ENCODE measurements at regions not wholly inside any gene's neighbourhood (a gene's known extent, or its start where the extent isn't known, plus 50 kb on each side); places are given as distances from the start of the nearest gene placed in this dataset.
"Not testable (repeated sequence)": the region's sequence is repeated elsewhere in the genome, so short reads cannot be mapped to it uniquely, and the experiment has no call there.

DNA sequence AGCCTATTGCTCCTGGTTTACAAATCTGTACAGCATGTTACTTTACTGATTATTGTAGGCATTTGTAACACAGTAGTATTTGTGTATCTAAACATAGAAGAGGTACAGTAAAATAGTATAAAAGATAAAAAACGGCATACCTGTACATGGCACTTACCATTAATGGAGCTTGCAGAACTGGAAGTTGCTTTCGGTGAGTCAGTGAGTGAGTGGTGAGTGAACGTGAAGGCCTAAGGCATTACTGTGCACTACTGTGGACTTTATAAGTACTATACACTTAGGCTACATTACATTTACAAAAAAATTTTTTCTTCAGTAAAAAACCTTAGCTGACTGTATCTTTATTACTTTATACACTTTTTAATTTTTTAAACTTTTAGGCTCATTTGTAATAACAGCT, 90.9 kb downstream of the RAP2B start:
- no peaks in the 10 kb centered on the region for H3K9me3 Mint-ChIP-seq
- H3K4me1 Mint-ChIP-seq, result peaks cover 19% of the 10 kb centered on the region
- H3K4me3 Mint-ChIP-seq, result no peak overlapping the region
- H3K27ac Mint-ChIP-seq, result no peak overlapping the region
- no peaks in the 10 kb centered on the region for H3K36me3 Mint-ChIP-seq
- no peaks in the 10 kb centered on the region for H3K27me3 Mint-ChIP-seq
- no peak for ATAC-seq

DNA sequence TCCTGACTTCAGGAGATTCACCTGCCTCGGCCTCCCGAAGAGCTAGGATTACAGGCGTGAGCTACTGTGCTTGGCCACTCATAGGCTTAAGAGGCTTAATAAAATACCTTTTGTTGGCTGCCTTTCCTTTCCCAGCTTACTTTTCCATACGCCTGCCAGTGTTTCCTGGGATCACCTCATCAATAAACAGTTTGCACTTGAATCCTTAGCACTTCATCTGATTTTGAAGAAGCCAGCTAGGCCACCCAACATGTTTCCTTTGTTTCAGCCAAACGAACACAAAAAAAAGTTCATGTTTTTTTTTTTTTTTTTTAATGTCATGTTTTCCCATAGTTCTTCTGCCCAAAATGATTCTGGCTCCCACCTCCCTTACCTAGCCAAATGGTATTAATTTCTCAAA, 92.3 kb downstream of the RAP2B start:
- Mint-ChIP-seq H3K27ac (no peak overlapping the region), H3K4me3 (no peak overlapping the region), H3K4me1 (peaks cover 19% of the 10 kb centered on the region), H3K36me3 (no peaks in the 10 kb centered on the region), H3K9me3 (no peaks in the 10 kb centered on the region), H3K27me3 (no peaks in the 10 kb centered on the region)
- no peak for ATAC-seq

- H3K4me1 Mint-ChIP-seq, result peaks cover 8% of the 10 kb centered on the region
- ATAC-seq, result no peak
- H3K36me3 Mint-ChIP-seq, result no peaks in the 10 kb centered on the region
- no peaks in the 10 kb centered on the region for H3K27me3 Mint-ChIP-seq
- H3K4me3 Mint-ChIP-seq, result no peak overlapping the region
- H3K27ac Mint-ChIP-seq, result no peak overlapping the region
- H3K9me3 Mint-ChIP-seq, result no peaks in the 10 kb centered on the region
Observed at GRCh38 chr3:153257673-153258351, 95.8 kb downstream of the RAP2B start.

GRCh38 chr3:153259956-153260355, 97.9 kb downstream of the RAP2B start:
- Mint-ChIP-seq H3K9me3 (no peaks in the 10 kb centered on the region), H3K4me1 (peaks cover 8% of the 10 kb centered on the region), H3K27ac (no peak overlapping the region), H3K4me3 (no peak overlapping the region), H3K36me3 (no peaks in the 10 kb centered on the region), H3K27me3 (no peaks in the 10 kb centered on the region)
- ATAC-seq, result no peak

DNA sequence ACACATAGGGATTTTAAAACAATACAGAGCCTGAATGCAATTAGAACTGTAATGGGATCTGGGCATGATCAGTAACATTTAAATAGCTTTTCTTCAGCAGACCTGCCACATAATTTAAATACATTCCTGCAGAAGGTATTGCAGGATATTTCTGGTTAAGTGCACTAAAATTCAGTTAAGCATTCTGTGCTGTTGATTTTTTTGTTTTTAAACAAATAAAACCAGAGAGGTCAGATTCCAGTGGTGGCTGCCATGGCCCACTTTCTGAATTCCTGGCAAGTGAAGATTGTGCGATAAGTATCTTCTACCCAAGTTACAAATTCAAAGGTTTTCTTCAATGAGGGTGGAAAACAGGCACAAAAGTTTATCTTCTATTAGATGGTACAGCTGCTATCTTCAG, 98.7 kb downstream of the RAP2B start:
- Mint-ChIP-seq H3K9me3 (no peaks in the 10 kb centered on the region), H3K36me3 (no peaks in the 10 kb centered on the region), H3K27ac (no peak overlapping the region), H3K27me3 (no peaks in the 10 kb centered on the region), H3K4me3 (no peak overlapping the region), H3K4me1 (peaks cover 7% of the 10 kb centered on the region)
- no peak for ATAC-seq

- no peak for ATAC-seq
- Mint-ChIP-seq H3K4me3 (no peak overlapping the region), H3K4me1 (no peaks in the 10 kb centered on the region), H3K27ac (no peak overlapping the region), H3K36me3 (no peaks in the 10 kb centered on the region), H3K9me3 (peaks cover 7% of the 10 kb centered on the region), H3K27me3 (no peaks in the 10 kb centered on the region)
Observed at GRCh38 chr3:153266619-153267018, 104.6 kb downstream of the RAP2B start.

GRCh38 chr3:153268564-153269279, 106.7 kb downstream of the RAP2B start:
- peak; percentile 54 for ATAC-seq
- Mint-ChIP-seq H3K9me3 (peaks cover 7% of the 10 kb centered on the region), H3K27ac (no peak overlapping the region), H3K4me3 (no peak overlapping the region), H3K4me1 (no peaks in the 10 kb centered on the region), H3K27me3 (no peaks in the 10 kb centered on the region), H3K36me3 (no peaks in the 10 kb centered on the region)

DNA sequence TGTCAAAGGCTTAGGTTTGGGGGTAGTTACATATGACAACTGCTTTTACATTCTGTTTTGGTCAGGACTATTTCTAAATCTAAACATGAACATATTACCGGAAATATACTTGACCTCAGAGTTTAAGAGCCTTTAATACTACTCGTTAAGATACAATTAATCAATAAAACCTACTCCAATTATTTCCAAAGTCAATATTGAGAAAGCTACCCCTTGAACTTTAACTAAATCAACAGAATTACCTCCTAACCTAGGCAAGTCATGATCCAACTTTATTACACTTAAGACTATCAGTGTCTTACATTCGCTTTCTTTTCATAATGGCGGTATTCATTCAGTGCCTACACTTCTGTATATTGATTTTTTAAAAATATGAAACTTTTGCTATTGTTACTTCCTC, 107.7 kb downstream of the RAP2B start:
- Mint-ChIP-seq H3K27me3 (no peaks in the 10 kb centered on the region), H3K36me3 (no peaks in the 10 kb centered on the region), H3K4me1 (no peaks in the 10 kb centered on the region), H3K4me3 (no peak overlapping the region), H3K9me3 (peaks cover 7% of the 10 kb centered on the region), H3K27ac (no peak overlapping the region)
- no peak for ATAC-seq

- Mint-ChIP-seq H3K4me1 (no peaks in the 10 kb centered on the region), H3K36me3 (no peaks in the 10 kb centered on the region), H3K27me3 (peaks cover 4% of the 10 kb centered on the region), H3K27ac (no peak overlapping the region), H3K9me3 (no peaks in the 10 kb centered on the region), H3K4me3 (no peak overlapping the region)
- no peak for ATAC-seq
Observed at GRCh38 chr3:153273217-153273616, 111.2 kb downstream of the RAP2B start.

DNA sequence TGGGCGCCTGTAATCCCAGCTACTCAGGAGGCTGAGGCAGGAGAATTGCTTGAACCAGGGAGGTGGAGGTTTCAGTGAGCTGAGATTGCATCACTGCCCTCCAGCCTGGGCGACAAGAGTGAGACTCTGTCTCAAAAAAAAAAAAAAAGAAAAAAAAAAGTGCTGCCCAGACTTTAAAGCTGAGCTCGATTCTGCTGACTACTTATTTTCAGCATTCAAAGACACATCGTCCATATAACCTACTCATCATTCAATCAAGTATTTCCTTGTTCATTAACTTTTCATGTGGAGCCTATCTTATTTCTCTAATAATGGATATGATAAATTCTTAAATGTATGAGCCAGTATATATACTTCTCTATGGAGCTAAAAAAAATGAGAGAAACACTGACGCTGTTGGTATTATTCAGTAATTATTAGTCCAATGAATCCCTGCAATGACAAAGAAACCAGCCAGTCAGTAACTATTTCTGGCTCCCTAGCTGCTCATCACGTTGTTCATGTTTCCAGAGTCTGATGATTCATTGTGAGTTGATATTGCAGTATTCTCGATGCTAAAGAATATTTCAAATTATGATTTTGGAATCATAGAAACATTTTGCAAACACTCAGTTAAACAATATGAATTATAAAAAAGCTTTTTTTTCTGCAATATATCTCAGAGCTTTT, 111.9 kb downstream of the RAP2B start:
- no peaks in the 10 kb centered on the region for H3K4me1 Mint-ChIP-seq
- no peak for ATAC-seq
- no peaks in the 10 kb centered on the region for H3K36me3 Mint-ChIP-seq
- H3K27me3 Mint-ChIP-seq, result peaks cover 11% of the 10 kb centered on the region
- H3K4me3 Mint-ChIP-seq, result no peak overlapping the region
- H3K27ac Mint-ChIP-seq, result no peak overlapping the region
- H3K9me3 Mint-ChIP-seq, result no peaks in the 10 kb centered on the region

- H3K4me3 Mint-ChIP-seq, result no peak overlapping the region
- ATAC-seq, result no peak
- H3K4me1 Mint-ChIP-seq, result no peaks in the 10 kb centered on the region
- H3K9me3 Mint-ChIP-seq, result no peaks in the 10 kb centered on the region
- H3K27me3 Mint-ChIP-seq, result peaks cover 11% of the 10 kb centered on the region
- no peak overlapping the region for H3K27ac Mint-ChIP-seq
- H3K36me3 Mint-ChIP-seq, result no peaks in the 10 kb centered on the region
Observed at GRCh38 chr3:153274561-153274960, 112.5 kb downstream of the RAP2B start.

- ATAC-seq, result no peak
- H3K27ac Mint-ChIP-seq, result no peak overlapping the region
- H3K4me1 Mint-ChIP-seq, result no peaks in the 10 kb centered on the region
- peaks cover 11% of the 10 kb centered on the region for H3K27me3 Mint-ChIP-seq
- no peaks in the 10 kb centered on the region for H3K36me3 Mint-ChIP-seq
- H3K4me3 Mint-ChIP-seq, result no peak overlapping the region
- H3K9me3 Mint-ChIP-seq, result no peaks in the 10 kb centered on the region
Observed at GRCh38 chr3:153275514-153275913, 113.5 kb downstream of the RAP2B start.

- no peak for ATAC-seq
- no peaks in the 10 kb centered on the region for H3K4me1 Mint-ChIP-seq
- no peak overlapping the region for H3K4me3 Mint-ChIP-seq
- no peak overlapping the region for H3K27ac Mint-ChIP-seq
- H3K27me3 Mint-ChIP-seq, result peaks cover 11% of the 10 kb centered on the region
- no peaks in the 10 kb centered on the region for H3K36me3 Mint-ChIP-seq
- no peaks in the 10 kb centered on the region for H3K9me3 Mint-ChIP-seq
Observed at GRCh38 chr3:153277029-153277428, 115.0 kb downstream of the RAP2B start.

GRCh38 chr3:153281236-153281997, 119.4 kb downstream of the RAP2B start:
- H3K27ac Mint-ChIP-seq, H3K4me1 Mint-ChIP-seq, H3K36me3 Mint-ChIP-seq, ATAC-seq, H3K4me3 Mint-ChIP-seq, H3K9me3 Mint-ChIP-seq: not testable (repeated sequence)
- peaks cover 11% of the 10 kb centered on the region for H3K27me3 Mint-ChIP-seq

GRCh38 chr3:153282355-153282754, 120.3 kb downstream of the RAP2B start:
- H3K36me3 Mint-ChIP-seq, result no peaks in the 10 kb centered on the region
- no peak for ATAC-seq
- H3K27me3 Mint-ChIP-seq, result peaks cover 11% of the 10 kb centered on the region
- no peaks in the 10 kb centered on the region for H3K9me3 Mint-ChIP-seq
- H3K27ac Mint-ChIP-seq, result no peak overlapping the region
- H3K4me3 Mint-ChIP-seq, result no peak overlapping the region
- peaks cover 7% of the 10 kb centered on the region for H3K4me1 Mint-ChIP-seq
